GM21423 (cell line): ENCODE measurements at regions not wholly inside any gene's neighbourhood (a gene's known extent, or its start where the extent isn't known, plus 50 kb on each side); places are given as distances from the start of the nearest gene placed in this dataset.

Source experiments
- ATAC-seq: cut with Tn5 transposase; IDR thresholded peaks from one replicate; pipeline ENCODE4 v1.9.1; 2021; ENCODE audit warnings: mild to moderate bottlenecking, moderate library complexity; ENCODE audit not compliant: unreplicated experiment

GRCh38 chr1:229191066-229191674 is 79.7 kb upstream of the RAB4A start:
- ATAC-seq, result no peak

- no peak for ATAC-seq
Observed at GRCh38 chr1:229192031-229192430, 78.9 kb upstream of the RAB4A start.

- no peak for ATAC-seq
Observed at GRCh38 chr1:229192853-229193252, 78.1 kb upstream of the RAB4A start.

- ATAC-seq, result no peak
Observed at GRCh38 chr1:229194096-229194495, 76.8 kb upstream of the RAB4A start.

- no peak for ATAC-seq
Observed at GRCh38 chr1:229195246-229195645, 75.7 kb upstream of the RAB4A start.

GRCh38 chr1:229196404-229197264 is 74.3 kb upstream of the RAB4A start:
- no peak for ATAC-seq

- ATAC-seq, result no peak
Observed at GRCh38 chr1:229197265-229197585, 73.7 kb upstream of the RAB4A start.

GRCh38 chr1:229199261-229200243 is 71.4 kb upstream of the RAB4A start:
- ATAC-seq, result no peak

GRCh38 chr1:229203030-229203751 is 67.7 kb upstream of the RAB4A start:
- ATAC-seq, result no peak

- no peak for ATAC-seq
Observed at GRCh38 chr1:229203991-229204632, 66.8 kb upstream of the RAB4A start.

GRCh38 chr1:229204921-229205777 is 65.8 kb upstream of the RAB4A start:
- no peak for ATAC-seq

- no peak for ATAC-seq
Observed at GRCh38 chr1:229205854-229206253, 65.1 kb upstream of the RAB4A start.

- ATAC-seq, result no peak
Observed at GRCh38 chr1:229207916-229208315, 63.0 kb upstream of the RAB4A start.

- no peak for ATAC-seq
Observed at GRCh38 chr1:229208481-229208880, 62.4 kb upstream of the RAB4A start.

GRCh38 chr1:229209386-229209785 is 61.5 kb upstream of the RAB4A start:
- ATAC-seq, result no peak

GRCh38 chr1:229209816-229210215 is 61.1 kb upstream of the RAB4A start:
- ATAC-seq, result no peak

- no peak for ATAC-seq
Observed at GRCh38 chr1:229210844-229211243, 60.1 kb upstream of the RAB4A start.

- ATAC-seq, result no peak
Observed at GRCh38 chr1:229213797-229214196, 57.1 kb upstream of the RAB4A start.

- ATAC-seq, result no peak
Observed at GRCh38 chr1:229217716-229218115, 53.2 kb upstream of the RAB4A start.
